HUDEP-2 (cell line): ENCODE measurements at regions not wholly inside any gene's neighbourhood (a gene's known extent, or its start where the extent isn't known, plus 50 kb on each side); places are given as distances from the start of the nearest gene placed in this dataset.
A peak's percentile ranks its signal among the peaks of the same experiment; 100 is the strongest.

ENCODE experiments used
- DNase-seq, 76 experiments: peaks; one replicate each; lab custom pipeline; 2025; ENCODE audit not compliant: unreplicated experiment in 76 of 76; lab: John Stamatoyannopoulos, UW

- DNase-seq: peak in 43 of 76 experiments; percentile 1 to 60 (median 22)
Observed at GRCh38 chr1:98051065-98051675, 130.3 kb upstream of the DPYD start.

GRCh38 chr1:98049370-98050135, 128.7 kb upstream of the DPYD start:
- DNase-seq: no peak

- no peak for DNase-seq
Observed at GRCh38 chr1:98048751-98049325, 128.0 kb upstream of the DPYD start.

DNA sequence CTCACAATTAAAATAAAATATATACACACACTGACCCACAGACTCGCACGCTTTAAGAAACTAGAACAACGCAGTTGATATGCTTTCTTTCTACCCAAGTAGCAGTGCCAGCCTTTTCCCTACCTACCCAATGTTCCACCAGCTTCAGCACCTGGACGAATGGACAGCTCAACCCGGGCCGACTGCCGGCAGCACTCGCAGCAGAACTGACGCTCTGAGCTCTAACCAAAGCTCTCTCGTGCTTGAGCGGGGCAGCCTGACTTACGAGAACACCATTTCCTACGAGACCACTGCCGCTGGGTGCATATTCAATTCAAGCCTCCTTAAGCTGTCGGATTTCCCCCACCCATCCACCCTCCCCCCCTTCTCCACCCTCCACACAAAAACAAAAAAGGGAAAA, 127.4 kb upstream of the DPYD start:
- peak in 27 of 76 experiments; percentile 0 to 44 (median 13) for DNase-seq

GRCh38 chr1:98047171-98047570, 126.3 kb upstream of the DPYD start:
- DNase-seq: no peak

DNA sequence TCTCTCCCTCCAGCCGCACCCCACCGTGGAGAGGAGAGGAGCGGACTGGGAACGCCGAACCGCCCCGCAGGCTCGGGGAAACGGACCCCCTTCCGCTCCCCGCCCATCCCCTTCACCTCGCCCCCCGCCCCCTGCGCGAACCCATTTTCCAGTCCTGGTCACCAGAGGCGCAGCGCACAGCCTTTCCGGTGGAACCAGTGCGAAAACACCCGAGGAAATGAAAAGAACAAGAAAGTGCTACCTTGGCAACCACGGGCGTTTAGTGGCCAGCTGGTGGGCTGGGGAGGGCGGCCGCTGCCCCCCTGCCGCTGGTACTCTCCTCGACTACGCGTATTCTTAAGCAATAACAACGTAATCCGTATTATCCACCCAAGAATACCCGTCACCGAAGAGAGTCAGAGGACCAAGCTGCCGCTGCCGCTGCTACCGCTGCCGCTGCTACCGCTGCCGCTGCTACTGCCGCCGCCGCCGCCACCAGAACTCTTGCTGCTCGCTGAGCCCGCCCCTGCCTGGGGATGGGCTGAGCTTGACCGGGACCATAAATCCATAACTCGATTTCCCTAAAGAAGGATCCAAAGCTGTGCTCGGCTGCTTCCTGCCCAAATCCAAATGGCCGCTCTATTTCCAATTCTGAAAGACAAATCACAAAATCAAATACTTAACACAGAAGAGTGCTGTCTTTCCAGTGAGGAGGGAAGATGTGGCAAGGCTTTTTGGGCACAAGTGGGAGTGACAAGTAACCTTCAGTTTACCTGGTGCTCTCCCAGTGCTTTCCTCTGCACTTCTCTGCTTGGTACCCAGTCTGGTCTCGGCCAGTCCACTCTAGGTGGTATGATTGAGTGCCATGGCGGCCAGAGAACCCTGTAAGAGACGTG, 125.2 kb upstream of the DPYD start:
- no peak for DNase-seq

DNA sequence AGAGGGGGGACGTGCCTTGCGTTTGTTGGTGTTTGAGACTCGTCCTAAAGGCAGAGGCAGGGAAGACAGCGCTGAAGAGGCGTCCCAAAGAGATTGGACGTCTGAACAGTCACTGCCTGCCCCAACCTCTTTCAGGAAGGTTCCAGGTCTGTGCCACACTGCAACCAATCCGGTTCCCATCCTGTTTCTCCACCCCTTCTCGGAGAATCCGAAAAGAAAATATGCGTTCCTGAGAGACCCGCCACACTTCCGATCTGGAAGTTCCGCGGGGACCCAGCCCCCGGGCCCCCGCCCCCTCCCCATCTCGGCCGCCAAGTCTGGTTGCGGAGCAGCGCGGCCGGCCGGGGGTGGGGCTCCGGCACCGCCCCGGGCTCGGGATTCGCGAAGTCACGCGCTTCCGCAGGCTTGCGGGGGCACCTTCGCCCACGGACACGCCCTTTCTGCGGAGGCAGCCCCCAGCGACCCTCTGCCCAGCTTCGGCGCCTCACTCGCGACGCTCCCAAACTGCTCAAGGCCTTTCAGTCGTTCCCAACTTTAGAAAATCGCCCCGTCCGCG, 124.5 kb upstream of the DPYD start:
- DNase-seq: no peak

DNA sequence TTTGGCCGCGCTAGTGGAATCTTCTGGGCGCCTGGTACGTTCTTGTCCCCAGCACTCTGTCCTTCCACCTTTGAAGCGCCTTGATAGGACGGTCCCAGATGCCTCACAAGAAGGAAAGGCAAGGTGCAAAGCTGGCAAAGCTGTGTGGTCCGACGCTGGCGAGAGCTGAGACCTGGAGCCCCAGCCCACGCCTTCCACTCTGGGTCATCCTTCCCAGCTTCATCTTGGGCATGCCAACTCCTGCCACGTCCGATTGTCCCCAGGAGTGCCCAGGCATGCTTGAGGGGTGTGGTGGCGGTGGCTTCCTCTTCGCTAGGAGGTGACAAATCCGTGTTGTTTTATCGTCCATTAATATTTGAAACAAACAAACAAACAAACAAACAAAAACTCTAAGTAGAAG, 123.9 kb upstream of the DPYD start:
- no peak for DNase-seq

- no peak for DNase-seq
Observed at GRCh38 chr1:98044071-98044697, 123.3 kb upstream of the DPYD start.

DNA sequence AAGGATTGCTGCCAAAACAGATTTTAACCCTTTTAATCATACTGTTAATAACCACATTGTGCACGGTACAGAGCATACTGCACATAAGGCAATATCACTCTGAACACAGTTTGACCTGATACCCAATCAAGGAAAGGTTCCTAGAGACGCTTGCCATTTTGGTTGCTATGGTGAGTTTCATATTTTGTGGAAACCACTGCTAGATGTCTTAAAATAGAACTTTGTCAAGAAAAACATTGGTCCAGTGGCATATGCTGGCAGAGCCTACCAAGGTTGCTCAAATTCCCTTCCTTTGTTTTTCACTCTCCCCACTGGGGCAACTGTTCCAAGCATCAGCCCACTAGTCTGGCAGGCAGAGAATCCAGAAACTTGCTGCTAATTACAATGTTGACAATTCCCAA, 114.8 kb upstream of the DPYD start:
- DNase-seq: no peak

DNA sequence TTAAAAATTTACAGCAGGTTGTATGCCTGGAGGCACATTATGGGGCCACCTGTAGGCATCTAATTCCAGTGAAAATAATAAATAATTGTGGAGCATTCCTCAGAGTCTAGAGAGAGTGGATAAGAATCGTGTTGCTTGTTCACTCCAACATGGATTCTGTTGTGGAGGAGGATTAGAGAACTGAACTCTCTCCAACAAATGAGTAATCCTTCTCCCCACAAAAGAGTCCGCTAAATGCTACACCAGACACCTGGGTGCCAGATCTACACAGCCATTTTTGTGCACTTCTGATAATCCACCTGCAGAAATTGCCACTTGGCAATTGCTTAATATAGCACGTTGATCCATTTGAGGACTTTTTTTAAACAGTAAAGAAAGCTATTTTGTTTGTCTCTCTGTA, 113.7 kb upstream of the DPYD start:
- DNase-seq: no peak

- no peak for DNase-seq
Observed at GRCh38 chr1:98032958-98033357, 112.1 kb upstream of the DPYD start.

GRCh38 chr1:98030976-98031375, 110.1 kb upstream of the DPYD start:
- no peak for DNase-seq

DNA sequence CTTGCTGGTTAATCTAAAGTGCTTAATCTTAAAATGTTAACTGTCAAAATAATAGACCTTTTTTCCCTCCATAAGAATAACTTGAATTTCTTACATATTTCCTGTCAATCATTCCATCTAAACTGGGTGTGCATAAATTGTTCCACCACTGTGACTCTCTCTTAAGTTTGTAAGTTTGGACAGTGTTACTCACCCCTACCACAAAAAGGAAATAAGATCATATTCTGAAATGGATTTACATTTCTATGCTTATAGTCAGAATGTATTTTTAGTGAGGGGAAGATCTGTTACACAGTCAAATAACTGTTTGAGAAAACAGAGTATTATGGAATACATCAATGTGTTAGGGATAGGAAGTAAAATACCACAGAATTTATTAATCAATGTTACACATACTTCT, 109.6 kb upstream of the DPYD start:
- no peak for DNase-seq

DNA sequence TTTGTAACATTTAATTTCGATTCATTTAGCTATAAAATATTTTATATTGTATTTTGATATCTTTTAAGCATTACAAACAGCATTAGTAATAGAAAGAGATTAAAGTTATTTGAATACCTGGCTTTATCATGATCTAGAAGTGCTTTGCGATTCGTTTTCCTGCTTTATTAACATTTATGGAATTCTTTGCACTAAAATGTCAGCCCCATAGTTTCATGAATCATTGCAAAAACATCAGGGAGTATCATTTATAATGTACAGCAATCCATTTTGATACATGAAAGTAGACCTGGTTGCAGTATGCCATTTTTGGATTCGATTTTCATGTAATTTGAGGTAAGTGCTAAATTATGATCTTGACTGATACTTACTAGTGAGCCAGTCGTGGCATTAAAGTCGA, 108.0 kb upstream of the DPYD start:
- no peak for DNase-seq

DNA sequence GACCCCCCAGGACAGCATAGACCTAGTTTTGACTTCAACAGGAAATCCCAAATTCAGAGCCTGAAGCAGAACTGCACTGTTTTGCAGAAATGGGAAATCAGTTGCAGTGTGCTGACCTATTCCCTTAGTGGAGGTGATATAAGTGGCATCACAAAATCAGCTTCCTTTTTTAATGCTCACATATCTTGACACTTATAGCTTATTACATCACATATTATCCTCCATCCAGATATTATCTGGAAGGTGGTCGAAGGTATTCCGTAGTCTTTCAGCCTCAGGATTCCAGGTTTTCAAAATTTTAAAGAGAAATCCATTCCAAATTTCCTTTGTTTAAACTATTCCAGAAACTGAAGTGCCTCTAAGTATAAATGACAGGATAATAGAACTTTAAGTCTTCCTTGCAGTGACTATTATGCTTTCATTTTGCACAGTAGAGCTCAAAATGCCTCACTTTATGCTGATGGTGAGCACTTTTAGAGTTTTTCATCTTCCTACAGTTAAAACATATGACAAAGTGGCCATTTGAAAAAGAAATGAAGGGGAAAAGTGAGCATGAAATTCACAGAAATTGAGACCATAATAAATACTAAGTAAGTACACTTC, 106.4 kb upstream of the DPYD start:
- DNase-seq: no peak

DNA sequence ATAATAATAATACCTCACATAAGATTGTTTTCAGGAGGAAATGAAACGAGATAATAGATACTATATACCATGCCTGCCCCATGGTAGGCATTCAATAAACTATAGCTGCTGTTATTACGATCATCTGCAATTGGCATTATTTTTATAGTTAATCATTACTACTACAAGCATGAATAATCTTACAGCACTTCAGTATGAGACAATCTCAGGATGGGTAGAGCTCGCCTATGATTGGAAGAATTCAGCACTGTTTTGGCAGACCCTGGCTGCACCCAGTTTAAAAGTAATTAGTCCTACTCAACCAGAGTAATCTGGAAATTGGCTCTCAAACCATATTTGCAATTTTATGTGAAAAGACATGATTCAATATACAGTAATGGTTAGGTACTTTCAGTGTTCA, 105.0 kb upstream of the DPYD start:
- DNase-seq: no peak

DNA sequence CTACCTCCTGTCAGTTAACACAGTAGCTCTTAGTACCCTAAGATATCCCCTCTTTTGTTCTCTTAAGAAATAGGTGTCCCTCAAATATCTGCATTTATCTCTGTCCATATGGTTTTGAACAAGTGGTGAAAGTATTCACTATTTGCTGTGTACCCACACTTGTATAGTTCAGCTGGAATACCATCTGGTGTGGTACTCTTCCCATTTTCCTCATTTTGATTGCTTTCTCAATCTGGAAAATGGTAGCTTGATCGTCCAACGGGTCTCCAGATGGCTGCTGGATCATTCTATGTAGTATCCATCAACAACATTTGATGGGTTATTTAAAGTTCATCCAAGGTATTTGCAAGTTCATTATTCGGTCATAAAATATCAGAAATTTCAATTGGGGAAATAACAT, 100.3 kb upstream of the DPYD start:
- no peak for DNase-seq

- no peak for DNase-seq
Observed at GRCh38 chr1:98019747-98020146, 98.9 kb upstream of the DPYD start.

GRCh38 chr1:98018074-98018473, 97.2 kb upstream of the DPYD start:
- DNase-seq: no peak
